Colonic mucosa (tissue), 4 donors: ENCODE measurements at regions not wholly inside any gene's neighbourhood (a gene's known extent, or its start where the extent isn't known, plus 50 kb on each side); places are given as distances from the start of the nearest gene placed in this dataset.
A peak's percentile ranks its signal among the peaks of the same experiment; 100 is the strongest.

Source experiments
- DNase-seq: peaks from one replicate; pipeline ENCODE4 v3.0.0-alpha.2; 2020
- H3K27ac ChIP-seq: fragments of 200-600 bp; one replicate; pipeline ENCODE4 v1.8.0; 2021
- H3K27me3 ChIP-seq: fragments of 200-600 bp; one replicate; pipeline ENCODE4 v1.8.0; 2021
- H3K36me3 ChIP-seq: fragments of 200-600 bp; one replicate; pipeline ENCODE4 v1.8.0; 2021
- H3K4me1 ChIP-seq: fragments of 200-600 bp; one replicate; pipeline ENCODE4 v1.8.0; 2021; ENCODE audit warnings: mild to moderate bottlenecking
- H3K4me3 ChIP-seq: fragments of 200-600 bp; one replicate; pipeline ENCODE4 v1.8.0; 2021
- H3K9ac ChIP-seq, 2 donors: one replicate each; pipeline ENCODE4 v1.7.0; 2013; ENCODE audit warnings: control low read depth in 2 of 2, low read depth in 2 of 2, low read length in 2 of 2
- H3K9me3 ChIP-seq: fragments of 200-600 bp; one replicate; pipeline ENCODE4 v1.8.0; 2021
- CTCF ChIP-seq: fragments of 200-600 bp; IDR thresholded peaks from one replicate; pipeline ENCODE4 v1.8.0; 2022; ENCODE audit warnings: antibody characterized with exemption, mild to moderate bottlenecking
- intact Hi-C: fragments of 100-400 bp; cut with DNase I; formaldehyde crosslinking; loops from one replicate; pipeline ENCODE4 v1.14.1; 2022
- donor health status: healthy.
- donor health status: DM: no; HTN: no; CAD: no.
- donor health status: DM: no; HTN: no; CAD: no.

- intact Hi-C loops, result no loop called here
- H3K9ac ChIP-seq, result no peak overlapping the region
- H3K36me3 ChIP-seq, result no peaks in the 10 kb centered on the region
- TF ChIP-seq CTCF, result no peak
- H3K9me3 ChIP-seq, result no peaks in the 10 kb centered on the region
- no peaks in the 10 kb centered on the region for H3K27me3 ChIP-seq
- H3K4me1 ChIP-seq, result no peaks in the 10 kb centered on the region
- H3K4me3 ChIP-seq, result no peak overlapping the region
- H3K27ac ChIP-seq, result no peak overlapping the region
- no peak for DNase-seq
Measured at GRCh38 chr6:56363796-56364430, 116.5 kb upstream of the COL21A1 start.

DNA sequence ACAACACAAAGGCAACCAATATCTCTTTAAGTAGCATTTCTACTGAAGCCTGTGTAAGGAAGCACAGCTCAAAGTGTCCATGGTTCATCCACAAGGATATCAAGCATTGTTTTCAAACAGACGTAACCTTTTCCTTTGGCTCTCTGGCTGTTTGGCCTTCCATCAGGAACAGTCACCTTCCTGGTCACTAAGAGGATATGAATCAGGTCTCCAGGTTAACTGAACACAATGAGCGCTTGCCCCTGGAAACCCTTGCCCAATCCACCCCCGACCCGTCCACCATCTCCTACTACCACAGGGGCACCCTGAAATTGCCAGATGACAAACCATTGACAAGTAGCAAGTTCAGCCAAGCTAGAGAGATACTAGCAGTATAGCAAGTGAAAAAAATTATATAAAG is 114.4 kb upstream of the COL21A1 start:
- no peaks in the 10 kb centered on the region for H3K4me1 ChIP-seq
- H3K4me3 ChIP-seq, result no peak overlapping the region
- no peaks in the 10 kb centered on the region for H3K27me3 ChIP-seq
- H3K9ac ChIP-seq, result no peak overlapping the region
- no peak for TF ChIP-seq CTCF
- H3K36me3 ChIP-seq, result no peaks in the 10 kb centered on the region
- DNase-seq, result no peak
- no peaks in the 10 kb centered on the region for H3K9me3 ChIP-seq
- no peak overlapping the region for H3K27ac ChIP-seq
- intact Hi-C loops, result loop anchor here (2.0 kb wide), 1 partner anchor 233 kb away; no protein-coding TSS in a partner anchor

DNA sequence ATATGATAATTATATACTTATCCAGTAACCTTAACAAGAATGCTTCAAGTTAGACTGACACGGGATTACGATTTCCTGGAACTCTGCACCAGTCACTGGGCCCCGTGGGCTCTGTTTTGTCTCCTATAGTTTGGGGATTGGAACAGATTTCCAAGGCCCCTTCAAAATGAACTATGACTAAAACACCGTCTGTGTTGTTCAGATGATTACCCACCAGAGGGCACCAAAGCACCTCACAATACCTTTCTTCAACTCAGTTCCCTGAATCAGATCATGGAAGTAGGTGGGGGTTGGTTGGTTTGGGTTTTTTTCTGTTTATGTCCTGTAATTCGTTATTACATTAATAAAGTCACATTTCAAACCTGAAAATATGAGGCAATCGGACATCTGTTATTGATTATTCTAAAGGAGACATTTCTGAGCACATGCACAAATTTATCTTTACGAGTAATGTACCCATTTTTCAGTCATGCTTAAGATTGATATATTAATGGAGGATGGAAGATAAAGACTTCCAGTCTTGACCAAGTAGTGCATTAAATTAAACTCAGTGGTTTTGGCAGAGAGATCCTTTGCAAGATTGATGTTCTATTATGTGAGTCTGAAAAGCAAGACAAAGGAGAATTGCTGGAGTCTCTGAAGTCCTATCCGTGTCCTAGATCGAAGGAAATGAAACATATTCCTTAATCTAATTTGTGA is 112.0 kb upstream of the COL21A1 start:
- Histone ChIP-seq H3K27ac (no peak overlapping the region), H3K27me3 (no peaks in the 10 kb centered on the region), H3K9ac (no peak overlapping the region), H3K36me3 (no peaks in the 10 kb centered on the region), H3K9me3 (no peaks in the 10 kb centered on the region), H3K4me1 (no peaks in the 10 kb centered on the region), H3K4me3 (no peak overlapping the region)
- TF ChIP-seq CTCF, result peak; percentile 75
- peak; percentile 69 for DNase-seq
- intact Hi-C loops, result no loop called here

DNA sequence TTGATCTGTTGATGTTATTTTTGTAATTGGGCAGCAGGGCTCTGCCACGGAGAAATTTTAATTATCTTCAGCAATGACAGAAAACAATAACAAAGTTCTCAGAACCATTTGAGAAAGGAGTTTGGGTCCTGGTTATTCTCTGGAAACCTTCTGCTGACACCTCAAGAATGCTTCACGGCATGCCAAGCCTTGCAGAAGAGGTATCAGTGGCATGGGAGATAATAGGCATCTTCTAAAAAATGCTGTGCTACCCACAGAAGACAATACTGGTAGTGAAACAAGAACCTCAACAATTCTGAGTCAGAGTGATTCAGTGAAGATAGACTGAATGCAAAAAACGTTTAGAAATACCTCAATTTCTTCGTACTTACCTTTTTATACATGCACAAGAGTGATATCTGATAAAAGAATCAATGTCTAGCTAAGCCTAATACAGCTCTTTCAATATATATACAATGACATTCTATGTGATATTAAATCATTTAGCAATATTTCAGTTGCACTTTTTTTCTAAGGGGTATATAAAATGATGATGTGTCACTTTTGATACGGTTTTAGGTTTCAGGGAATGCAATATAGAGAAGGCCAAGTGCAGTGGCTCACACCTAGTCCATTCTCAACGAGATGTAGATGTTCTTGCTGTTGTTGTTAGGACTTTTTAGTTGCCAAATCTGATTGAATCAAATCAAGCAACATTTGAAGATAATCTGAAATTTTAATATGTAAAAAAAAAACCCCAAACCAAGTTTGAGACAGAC is 110.4 kb upstream of the COL21A1 start:
- H3K27me3 ChIP-seq, result no peaks in the 10 kb centered on the region
- no peak for DNase-seq
- no peak overlapping the region for H3K4me3 ChIP-seq
- no peak overlapping the region for H3K9ac ChIP-seq
- intact Hi-C loops, result no loop called here
- no peaks in the 10 kb centered on the region for H3K36me3 ChIP-seq
- no peaks in the 10 kb centered on the region for H3K4me1 ChIP-seq
- no peaks in the 10 kb centered on the region for H3K9me3 ChIP-seq
- TF ChIP-seq CTCF, result no peak
- no peak overlapping the region for H3K27ac ChIP-seq

- Histone ChIP-seq H3K4me1 (no peaks in the 10 kb centered on the region), H3K4me3 (no peak overlapping the region), H3K27ac (no peak overlapping the region), H3K9ac (no peak overlapping the region), H3K9me3 (no peaks in the 10 kb centered on the region), H3K36me3 (no peaks in the 10 kb centered on the region), H3K27me3 (no peaks in the 10 kb centered on the region)
- intact Hi-C loops, result no loop called here
- no peak for TF ChIP-seq CTCF
- no peak for DNase-seq
Measured at GRCh38 chr6:56356426-56356825, 109.0 kb upstream of the COL21A1 start.
